BLaER1 treated with 17β-estradiol and CSF1 and Interleukin-3, amounts not matched to agents 10 nM and 100 nM (cell line): ENCODE measurements at regions not wholly inside any gene's neighbourhood (a gene's known extent, or its start where the extent isn't known, plus 50 kb on each side); places are given as distances from the start of the nearest gene placed in this dataset.
"Not testable (repeated sequence)": the region's sequence is repeated elsewhere in the genome, so short reads cannot be mapped to it uniquely, and the experiment has no call there.

Experiments
- H3K27ac ChIP-seq, 11 experiments: shearing (Covaris generic); formaldehyde crosslinking; 2 replicates each; pipeline ENCODE4 v1.8.1; 2022
- H3K27me3 ChIP-seq, 11 experiments: shearing (Covaris generic); formaldehyde crosslinking; 2 replicates each; pipeline ENCODE4 v1.8.1; 2022
- H3K36me3 ChIP-seq, 11 experiments: shearing (Covaris generic); formaldehyde crosslinking; 2 replicates each; pipeline ENCODE4 v1.8.1; 2022
- H3K4me1 ChIP-seq, 10 experiments: shearing (Covaris generic); formaldehyde crosslinking; 2 replicates each; pipeline ENCODE4 v1.8.1; 2022
- H3K4me2 ChIP-seq, 11 experiments: shearing (Covaris generic); formaldehyde crosslinking; 2 replicates each; pipeline ENCODE4 v1.8.1; 2022
- H3K4me3 ChIP-seq, 10 experiments: shearing (Covaris generic); formaldehyde crosslinking; 2 replicates each; pipeline ENCODE4 v1.8.1; 2022
- H3K9ac ChIP-seq, 11 experiments: shearing (Covaris generic); formaldehyde crosslinking; 2 replicates each; pipeline ENCODE4 v1.8.1; 2022
- H3K9me3 ChIP-seq, 11 experiments: shearing (Covaris generic); formaldehyde crosslinking; replicated peaks in 1 of 11; 2 replicates each; pipeline ENCODE4 v1.8.1; 2022
- H4K20me1 ChIP-seq, 11 experiments: shearing (Covaris generic); formaldehyde crosslinking; 2 replicates each; pipeline ENCODE4 v1.8.1; 2022
- Cebpa-rat ChIP-seq, 11 experiments: shearing (Covaris generic); IDR thresholded peaks; 2 replicates each; pipeline ENCODE4 v1.8.1; 2022

- no peaks in the 10 kb centered on the region for H3K27me3 ChIP-seq
- H3K4me3 ChIP-seq: no peak overlapping the region
- no peak overlapping the region for H3K4me2 ChIP-seq
- no peak for TF ChIP-seq Cebpa-rat (IDR thresholded peaks at IDR 0.05)
- no peaks in the 10 kb centered on the region for H3K36me3 ChIP-seq
- H3K9me3 ChIP-seq: no peaks in the 10 kb centered on the region
- H4K20me1 ChIP-seq: no peaks in the 10 kb centered on the region
- H3K4me1 ChIP-seq: peaks cover 0 to 5% (median 0%) of the 10 kb centered on the region in 10 experiments; a peak in 1 of 20 replicates
- no peak overlapping the region for H3K9ac ChIP-seq
- no peak overlapping the region for H3K27ac ChIP-seq
These were observed 493.9 kb upstream of the NDST4 start for GRCh38 chr4:115607311-115607710.

GRCh38 chr4:115596265-115597001, 483.0 kb upstream of the NDST4 start:
- no peak overlapping the region for H3K4me3 ChIP-seq
- H3K27ac ChIP-seq: no peak overlapping the region
- TF ChIP-seq Cebpa-rat (IDR thresholded peaks at IDR 0.05): no peak

GRCh38 chr4:115580901-115581300, 467.5 kb upstream of the NDST4 start:
- Histone ChIP-seq H3K27ac (no peak overlapping the region), H3K36me3 (no peaks in the 10 kb centered on the region), H4K20me1 (no peaks in the 10 kb centered on the region), H3K4me1 (no peaks in the 10 kb centered on the region), H3K9me3 (no peaks in the 10 kb centered on the region), H3K4me2 (no peak overlapping the region), H3K4me3 (no peak overlapping the region), H3K9ac (no peak overlapping the region), H3K27me3 (no peaks in the 10 kb centered on the region)
- no peak for TF ChIP-seq Cebpa-rat (IDR thresholded peaks at IDR 0.05)

More at GRCh38 chr4:115596265-115597001, 483.0 kb upstream of the NDST4 start:
- H3K36me3 ChIP-seq: no peaks in the 10 kb centered on the region
- H3K4me1 ChIP-seq: no peaks in the 10 kb centered on the region
- no peak overlapping the region for H3K9ac ChIP-seq
- H4K20me1 ChIP-seq: no peaks in the 10 kb centered on the region
- no peaks in the 10 kb centered on the region for H3K9me3 ChIP-seq
- H3K27me3 ChIP-seq: no peaks in the 10 kb centered on the region
- no peak overlapping the region for H3K4me2 ChIP-seq

GRCh38 chr4:115575851-115576250, 462.4 kb upstream of the NDST4 start:
- Histone ChIP-seq H3K27ac (no peak overlapping the region), H3K4me2 (no peak overlapping the region), H3K4me3 (no peak overlapping the region), H3K4me1 (no peaks in the 10 kb centered on the region), H3K9ac (no peak overlapping the region), H3K27me3 (no peaks in the 10 kb centered on the region), H4K20me1 (no peaks in the 10 kb centered on the region), H3K9me3 (peaks cover 0 to 9% (median 0%) of the 10 kb centered on the region in 11 experiments; a peak in 1 of 22 replicates), H3K36me3 (no peaks in the 10 kb centered on the region)
- no peak for TF ChIP-seq Cebpa-rat (IDR thresholded peaks at IDR 0.05)

GRCh38 chr4:115562506-115562905, 449.1 kb upstream of the NDST4 start:
- H3K4me1 ChIP-seq: no peaks in the 10 kb centered on the region
- no peak overlapping the region for H3K9ac ChIP-seq
- no peak for TF ChIP-seq Cebpa-rat (IDR thresholded peaks at IDR 0.05)
- H3K4me2 ChIP-seq: no peak overlapping the region
- H3K27me3 ChIP-seq: no peaks in the 10 kb centered on the region
- H3K36me3 ChIP-seq: no peaks in the 10 kb centered on the region
- H3K9me3 ChIP-seq: no peaks in the 10 kb centered on the region
- no peak overlapping the region for H3K27ac ChIP-seq
- no peak overlapping the region for H3K4me3 ChIP-seq
- H4K20me1 ChIP-seq: no peaks in the 10 kb centered on the region

GRCh38 chr4:115548123-115548522, 434.7 kb upstream of the NDST4 start:
- Histone ChIP-seq H3K27me3 (no peaks in the 10 kb centered on the region), H3K9me3 (no peaks in the 10 kb centered on the region), H3K36me3 (no peaks in the 10 kb centered on the region), H4K20me1 (no peaks in the 10 kb centered on the region), H3K4me2 (peak overlapping the region in 2 of 11 experiments; percentile 11 to 45; a peak in 2 of 22 replicates), H3K4me3 (no peak overlapping the region), H3K27ac (no peak overlapping the region), H3K9ac (no peak overlapping the region), H3K4me1 (peaks cover 0 to 7% (median 0%) of the 10 kb centered on the region in 10 experiments; a peak in 2 of 20 replicates)
- no peak for TF ChIP-seq Cebpa-rat (IDR thresholded peaks at IDR 0.05)

GRCh38 chr4:115537387-115537786, 424.0 kb upstream of the NDST4 start:
- Histone ChIP-seq H3K4me3 (no peak overlapping the region), H3K27me3 (no peaks in the 10 kb centered on the region), H3K4me1 (no peaks in the 10 kb centered on the region), H3K9me3 (no peaks in the 10 kb centered on the region), H3K9ac (no peak overlapping the region), H4K20me1 (no peaks in the 10 kb centered on the region), H3K36me3 (no peaks in the 10 kb centered on the region), H3K4me2 (no peak overlapping the region), H3K27ac (no peak overlapping the region)
- no peak for TF ChIP-seq Cebpa-rat (IDR thresholded peaks at IDR 0.05)

GRCh38 chr4:115529126-115529525, 415.7 kb upstream of the NDST4 start:
- H3K9me3 ChIP-seq: no peaks in the 10 kb centered on the region

GRCh38 chr4:115519476-115519875, 406.1 kb upstream of the NDST4 start:
- H3K9ac ChIP-seq, H3K4me2 ChIP-seq, H3K27me3 ChIP-seq, H3K27ac ChIP-seq, H4K20me1 ChIP-seq, H3K4me1 ChIP-seq, H3K4me3 ChIP-seq, H3K9me3 ChIP-seq, H3K36me3 ChIP-seq: not testable (repeated sequence)

More at GRCh38 chr4:115529126-115529525, 415.7 kb upstream of the NDST4 start:
- Histone ChIP-seq H3K4me3 (no peak overlapping the region), H3K4me2 (no peak overlapping the region), H4K20me1 (no peaks in the 10 kb centered on the region), H3K9ac (no peak overlapping the region), H3K36me3 (no peaks in the 10 kb centered on the region), H3K27me3 (no peaks in the 10 kb centered on the region), H3K27ac (no peak overlapping the region), H3K4me1 (no peaks in the 10 kb centered on the region)
- TF ChIP-seq Cebpa-rat (IDR thresholded peaks at IDR 0.05): no peak

GRCh38 chr4:115515772-115516171, 402.4 kb upstream of the NDST4 start:
- no peak overlapping the region for H3K27ac ChIP-seq
- H3K4me1 ChIP-seq: no peaks in the 10 kb centered on the region
- H4K20me1 ChIP-seq: no peaks in the 10 kb centered on the region
- TF ChIP-seq Cebpa-rat (IDR thresholded peaks at IDR 0.05): no peak
- H3K4me2 ChIP-seq: no peak overlapping the region
- no peak overlapping the region for H3K4me3 ChIP-seq
- no peaks in the 10 kb centered on the region for H3K27me3 ChIP-seq
- no peaks in the 10 kb centered on the region for H3K36me3 ChIP-seq
- H3K9ac ChIP-seq: no peak overlapping the region
- no peaks in the 10 kb centered on the region for H3K9me3 ChIP-seq
